GM04504 (cell line): ENCODE measurements at regions not wholly inside any gene's neighbourhood (a gene's known extent, or its start where the extent isn't known, plus 50 kb on each side); places are given as distances from the start of the nearest gene placed in this dataset.
A peak's percentile ranks its signal among the peaks of the same experiment; 100 is the strongest.
"Not testable (repeated sequence)": the region's sequence is repeated elsewhere in the genome, so short reads cannot be mapped to it uniquely, and the experiment has no call there.

Experiments
- DNase-seq: peaks from one replicate; pipeline ENCODE4 v3.0.0-alpha.2; 2012; ENCODE audit warnings: low read depth

DNA sequence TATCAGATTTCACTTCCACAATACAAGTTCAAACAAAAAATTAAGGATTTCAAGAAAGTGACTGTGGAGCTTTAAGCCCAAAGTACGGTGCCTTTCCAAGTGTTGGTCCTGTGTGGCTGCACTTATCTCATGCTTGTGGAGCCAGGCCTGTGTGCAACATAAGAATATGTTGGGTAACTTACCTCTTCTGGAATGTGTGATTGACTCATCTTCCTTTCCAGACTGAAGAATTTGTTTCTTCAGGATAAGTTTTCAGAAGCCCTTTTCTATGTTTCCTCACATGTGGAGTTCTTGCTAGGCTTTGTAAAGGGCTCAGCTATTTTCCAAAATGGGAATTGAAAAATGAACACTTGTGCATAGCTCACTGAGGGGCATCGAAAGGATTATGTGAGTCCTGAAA lies 485.1 kb upstream of the PAPPA start:
- peak; percentile 75 for DNase-seq

DNA sequence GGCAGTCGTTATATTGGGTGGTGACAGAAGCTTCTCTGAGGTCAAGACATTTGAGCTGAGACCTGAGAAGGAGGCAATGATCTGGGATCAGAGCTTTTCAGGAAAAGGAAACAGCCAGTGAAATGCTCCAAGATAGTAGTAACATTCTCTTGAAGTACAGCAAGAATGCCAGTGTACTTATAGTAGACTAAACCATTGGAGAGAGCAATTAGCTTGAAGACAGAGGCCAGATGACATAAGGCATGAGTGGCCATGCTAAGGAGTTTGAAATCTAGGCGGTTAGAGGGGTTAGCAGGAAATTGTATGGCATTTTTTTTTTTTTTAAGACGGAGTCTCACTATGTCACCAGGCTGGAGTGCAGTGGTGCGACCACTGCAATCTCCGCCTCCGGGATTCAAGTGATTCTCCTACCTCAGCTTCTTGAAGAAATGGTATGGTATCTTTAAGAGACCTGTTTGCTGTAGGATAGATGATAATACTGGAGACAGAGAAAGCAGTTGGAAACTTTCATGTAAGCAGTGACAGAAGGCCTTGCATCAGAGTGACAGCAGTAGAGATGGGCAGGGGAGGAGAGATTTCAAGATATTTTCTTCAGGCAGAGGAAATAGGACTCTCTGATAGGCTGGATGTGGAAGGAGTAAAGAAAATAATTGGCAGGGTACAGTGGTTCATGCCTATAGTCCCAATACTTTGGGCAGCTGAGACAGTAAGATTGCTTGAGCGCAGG lies 482.2 kb upstream of the PAPPA start:
- no peak for DNase-seq

DNA sequence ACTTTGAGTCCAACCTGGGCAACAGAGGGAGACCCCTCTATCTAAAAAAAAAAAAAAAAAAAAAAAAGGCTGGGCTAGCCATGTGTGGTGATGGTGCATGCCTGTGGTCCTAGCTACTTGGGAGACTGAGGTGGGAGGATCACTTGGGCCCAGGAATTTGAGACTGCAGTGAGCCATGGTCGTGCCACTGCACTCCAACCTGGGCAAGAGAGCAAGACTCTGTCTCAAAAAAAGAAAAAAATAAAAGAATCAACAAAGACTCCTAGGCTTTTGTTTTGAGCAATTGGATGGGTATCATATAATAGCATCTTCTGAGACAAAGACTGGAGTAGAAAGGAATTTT lies 481.7 kb upstream of the PAPPA start:
- DNase-seq, result no peak

DNA sequence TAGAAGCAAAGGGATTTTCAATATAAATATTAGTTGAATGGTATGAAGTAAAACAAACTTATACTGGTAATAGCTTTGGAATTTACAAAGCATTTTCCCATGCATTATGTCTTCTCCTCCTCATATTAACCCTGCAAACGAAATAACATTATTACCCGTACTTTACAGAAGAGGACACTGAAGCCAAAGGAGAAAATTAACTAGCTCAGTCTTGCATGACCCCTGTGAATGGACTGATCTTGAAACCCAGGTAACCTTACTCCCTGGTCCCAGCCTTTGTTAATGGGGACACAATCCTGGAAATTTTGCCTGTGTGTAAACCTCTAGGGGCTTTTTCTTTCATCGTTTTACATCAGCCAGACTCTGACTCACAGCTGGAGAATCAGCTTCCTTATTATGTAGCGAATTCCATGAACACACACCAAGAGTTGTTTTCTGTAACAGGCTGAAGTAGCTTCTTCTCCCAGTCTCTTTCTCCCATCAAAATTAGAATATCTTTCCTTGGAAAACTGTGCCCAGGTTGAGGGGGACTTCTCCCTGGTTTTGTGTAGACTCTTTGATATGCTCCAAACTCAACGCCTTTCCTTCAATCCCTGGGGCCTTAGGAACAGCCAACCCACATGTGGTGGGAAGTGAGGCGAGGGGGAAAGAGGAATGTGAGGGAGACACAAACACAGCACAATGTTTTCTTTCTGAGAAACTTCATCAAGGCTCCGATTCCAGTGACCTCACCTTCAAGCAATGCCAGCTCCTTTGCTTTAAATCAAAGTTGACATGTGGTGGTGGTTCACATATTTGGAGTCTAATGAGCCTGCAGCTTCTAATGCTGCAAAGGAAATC lies 480.9 kb upstream of the PAPPA start:
- peak; percentile 94 for DNase-seq

DNA sequence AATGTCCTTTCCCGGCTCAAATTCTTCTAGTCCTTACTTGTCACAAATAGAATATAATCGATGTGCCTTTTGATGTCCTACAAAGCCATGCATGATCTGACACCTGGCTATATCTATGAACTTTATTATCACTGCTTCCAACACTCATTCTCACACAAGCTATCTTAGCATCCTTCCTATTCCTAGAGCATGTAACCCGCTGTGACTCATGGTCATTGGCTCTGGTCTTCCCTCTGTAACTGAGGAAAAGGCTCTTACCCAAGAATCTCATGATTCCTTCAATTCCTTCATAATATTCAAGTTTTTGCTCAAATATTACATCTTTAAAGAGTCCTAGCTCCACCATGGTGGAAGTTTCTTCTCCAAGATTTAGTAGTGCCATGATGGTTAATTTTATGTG lies 480.0 kb upstream of the PAPPA start:
- no peak for DNase-seq

DNA sequence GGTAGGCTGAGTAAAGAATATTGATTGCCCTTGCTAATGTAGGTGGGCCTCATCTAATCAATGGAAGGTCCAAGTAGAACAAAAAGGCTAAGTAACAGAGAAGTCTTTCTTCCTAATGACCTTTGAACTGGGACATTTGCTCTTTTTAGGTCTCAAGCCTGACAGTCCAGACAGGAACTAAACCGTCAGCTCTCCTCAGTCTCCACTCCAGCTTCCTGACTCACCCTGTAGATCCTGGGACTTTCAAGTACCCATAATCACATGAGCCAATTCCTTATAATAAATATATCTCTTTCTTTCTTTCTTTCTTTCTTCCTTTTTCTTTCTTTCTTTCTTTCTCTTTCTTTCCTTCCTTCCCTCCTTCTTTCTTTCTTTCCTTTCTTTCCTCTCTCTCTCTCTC lies 479.5 kb upstream of the PAPPA start:
- no peak for DNase-seq

DNA sequence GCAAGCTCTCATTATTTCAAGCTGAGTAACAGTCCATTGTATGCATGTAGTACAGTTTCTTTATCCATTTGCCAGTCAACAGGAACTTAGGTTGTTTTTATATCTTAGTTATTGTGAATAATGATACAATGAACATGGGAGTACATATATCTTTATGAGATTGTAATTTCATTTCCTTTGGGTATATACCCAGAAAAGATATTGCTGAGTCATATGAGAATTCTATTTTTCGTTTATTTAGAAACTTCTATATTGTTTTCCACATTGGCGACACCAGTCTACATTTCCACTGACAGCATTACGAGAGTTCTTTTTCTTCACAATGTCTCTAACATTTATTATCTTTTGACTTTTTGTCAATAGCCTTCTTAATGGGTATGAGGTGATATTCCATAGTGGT lies 477.8 kb upstream of the PAPPA start:
- DNase-seq, result no peak

GRCh38 chr9:115680231-115680630 lies 473.4 kb upstream of the PAPPA start:
- no peak for DNase-seq

DNA sequence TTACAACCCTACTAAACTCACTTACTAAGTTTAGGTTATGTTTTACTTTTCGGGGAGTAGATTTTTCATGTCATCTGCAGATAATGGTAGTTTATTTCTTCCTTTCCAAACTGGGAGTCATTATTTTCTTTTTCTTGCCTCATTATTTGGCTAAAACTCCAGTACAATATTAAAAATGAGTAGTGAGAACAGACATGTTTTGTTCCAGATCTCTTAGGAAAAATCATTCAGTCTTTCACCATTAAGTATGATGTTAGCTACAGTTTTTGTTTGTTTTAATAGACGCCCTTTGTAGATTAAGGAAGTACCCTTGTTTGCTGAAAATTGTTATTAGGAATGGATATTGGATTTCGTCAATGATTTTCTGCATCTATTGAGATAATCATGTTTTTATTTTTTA lies 472.0 kb upstream of the PAPPA start:
- DNase-seq, result no peak

- no peak for DNase-seq
These were observed 467.5 kb upstream of the PAPPA start for GRCh38 chr9:115686069-115686468.

DNA sequence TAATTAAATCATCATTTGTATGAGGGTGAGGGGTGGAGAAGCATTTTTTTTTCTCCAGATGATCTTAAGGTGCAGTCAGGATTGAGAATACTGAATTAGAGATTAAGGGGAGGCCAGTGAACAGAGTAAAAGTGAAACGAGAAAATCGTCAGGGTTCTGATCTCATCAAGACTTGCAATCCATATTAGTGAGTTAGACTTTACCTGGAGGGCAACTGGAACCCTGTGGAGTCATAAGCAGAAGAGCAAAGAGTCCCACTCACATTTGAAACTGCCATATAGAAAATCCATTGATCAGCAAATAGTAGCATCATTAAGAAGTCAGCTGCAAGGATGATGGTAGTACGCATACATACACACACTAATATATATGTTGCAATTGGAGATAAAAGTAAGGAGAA lies 466.2 kb upstream of the PAPPA start:
- DNase-seq, result no peak

GRCh38 chr9:115689331-115689730 lies 464.3 kb upstream of the PAPPA start:
- DNase-seq, result no peak

DNA sequence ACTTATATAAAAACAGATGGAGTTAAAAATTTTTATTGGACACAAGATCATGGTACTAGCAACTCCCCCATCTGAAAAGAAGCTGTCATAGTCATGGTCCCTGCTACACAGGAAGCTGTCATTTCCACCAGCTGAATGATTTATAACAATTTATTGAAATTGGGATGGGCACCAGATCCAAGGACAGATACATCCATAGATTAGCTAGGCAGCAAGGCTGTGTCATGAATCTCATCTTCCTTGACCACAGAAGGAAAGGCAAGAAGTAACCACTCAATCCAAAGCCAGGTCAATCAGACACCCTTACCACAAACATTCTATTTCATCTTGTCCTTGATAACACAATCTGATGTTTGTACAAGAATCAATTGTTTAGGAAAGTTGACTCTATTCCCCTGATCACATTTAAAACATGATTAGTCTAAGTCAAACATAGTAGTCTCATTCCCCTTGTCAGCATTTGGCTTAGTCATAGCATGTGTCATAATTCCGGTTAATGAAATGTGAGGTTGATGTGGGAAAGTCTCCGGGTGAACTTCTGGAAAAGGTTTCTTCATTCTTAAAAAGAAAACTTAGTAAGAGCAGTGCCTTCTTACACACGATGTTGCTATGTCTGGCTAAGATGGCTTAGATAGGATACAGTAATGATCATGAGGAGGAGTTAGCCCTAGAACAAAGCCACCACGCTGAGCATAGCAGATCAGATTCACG lies 462.6 kb upstream of the PAPPA start:
- peak; percentile 95 for DNase-seq

GRCh38 chr9:115691693-115692092 lies 461.9 kb upstream of the PAPPA start:
- DNase-seq, result peak; percentile 72

DNA sequence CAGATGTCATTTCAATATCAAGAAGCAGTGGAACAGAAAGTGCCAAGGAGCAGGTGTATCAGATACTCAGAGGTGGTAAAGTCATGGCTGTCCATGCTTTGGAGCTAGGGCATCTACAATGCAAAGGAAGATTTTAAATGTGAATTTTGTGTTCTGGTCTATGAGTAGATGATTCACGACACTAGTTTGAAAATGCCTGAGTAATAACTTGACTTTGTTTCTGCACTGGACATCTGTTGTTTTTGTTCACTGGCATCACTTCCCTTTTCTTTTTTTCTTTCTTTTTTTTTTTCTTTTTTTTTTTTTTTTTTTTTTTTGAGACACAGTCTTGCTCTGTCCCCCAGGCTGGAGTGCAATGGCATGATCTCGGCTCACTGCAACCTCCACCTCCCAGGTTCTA lies 460.7 kb upstream of the PAPPA start:
- not testable (repeated sequence) for DNase-seq

- DNase-seq, result peak; percentile 91
These were observed 459.6 kb upstream of the PAPPA start for GRCh38 chr9:115694014-115694413.

DNA sequence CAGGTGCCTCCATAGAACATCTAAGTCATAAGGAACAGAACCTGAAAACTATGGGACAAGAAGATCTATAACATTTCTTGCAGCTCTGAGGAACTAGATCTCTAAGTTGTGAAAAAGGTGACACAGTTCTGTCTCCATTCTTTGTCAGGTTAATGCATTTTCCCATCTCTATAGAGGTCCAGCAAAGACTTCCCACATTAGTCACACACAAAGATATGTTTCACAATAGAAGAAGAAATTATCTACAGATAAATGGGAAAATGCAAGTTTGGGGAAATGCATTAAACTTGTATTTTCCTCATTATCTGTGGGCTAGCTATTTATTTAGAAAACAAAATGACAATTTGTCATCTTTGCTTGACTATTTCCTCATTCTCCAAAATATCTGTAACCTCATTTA lies 458.6 kb upstream of the PAPPA start:
- DNase-seq, result no peak

GRCh38 chr9:115712981-115713380 lies 440.6 kb upstream of the PAPPA start:
- DNase-seq, result no peak

- no peak for DNase-seq
These were observed 437.9 kb upstream of the PAPPA start for GRCh38 chr9:115715666-115716065.

DNA sequence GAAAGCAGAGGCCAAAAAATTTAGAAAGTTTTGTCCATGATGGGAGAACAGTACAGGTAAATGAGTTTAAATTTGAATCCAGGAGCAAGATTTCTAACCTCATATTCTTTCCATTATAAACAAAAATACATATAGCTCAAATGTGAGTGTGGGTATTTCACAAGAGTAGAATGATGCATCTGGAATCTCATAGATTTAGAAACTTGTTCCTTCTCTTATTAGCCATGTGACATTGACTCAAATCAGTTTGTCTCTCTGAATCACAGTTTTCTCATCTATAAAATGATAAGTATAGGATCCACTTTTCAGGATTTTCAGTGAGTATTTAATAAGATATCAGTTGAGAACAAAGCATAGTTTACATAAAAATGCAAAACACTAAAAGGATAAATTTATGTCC lies 436.3 kb upstream of the PAPPA start:
- DNase-seq, result no peak

DNA sequence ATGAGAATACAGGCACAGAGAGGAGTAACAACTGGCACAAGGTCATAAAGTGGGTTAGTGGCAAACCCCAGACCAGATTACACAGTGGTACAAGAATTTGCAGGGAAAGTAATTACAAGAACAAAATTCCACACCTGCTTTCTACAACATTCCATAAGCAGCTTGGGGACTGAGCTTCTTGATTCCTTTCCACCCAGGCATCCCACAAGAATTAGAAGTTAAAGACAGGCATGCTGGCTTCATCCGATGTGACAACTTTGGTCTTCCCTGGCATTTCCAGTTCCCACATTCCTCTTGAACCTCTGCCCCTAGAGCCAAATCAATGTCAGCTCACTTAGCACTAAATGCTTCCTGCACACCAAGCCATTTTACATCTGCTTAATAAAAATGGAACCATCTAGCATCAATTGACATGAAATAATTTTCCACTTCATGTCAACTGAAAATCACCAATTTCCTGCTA lies 435.8 kb upstream of the PAPPA start:
- no peak for DNase-seq

- no peak for DNase-seq
These were observed 423.2 kb upstream of the PAPPA start for GRCh38 chr9:115730396-115730795.

- DNase-seq, result no peak
These were observed 422.7 kb upstream of the PAPPA start for GRCh38 chr9:115730845-115731244.
